NCI-H1930 (cell line): ENCODE measurements at regions not wholly inside any gene's neighbourhood (a gene's known extent, or its start where the extent isn't known, plus 50 kb on each side); places are given as distances from the start of the nearest gene placed in this dataset.

Source experiments
- DNase-seq, 2 experiments: peaks; one replicate each; lab custom pipeline; 2025; lab: John Stamatoyannopoulos, UW

DNA sequence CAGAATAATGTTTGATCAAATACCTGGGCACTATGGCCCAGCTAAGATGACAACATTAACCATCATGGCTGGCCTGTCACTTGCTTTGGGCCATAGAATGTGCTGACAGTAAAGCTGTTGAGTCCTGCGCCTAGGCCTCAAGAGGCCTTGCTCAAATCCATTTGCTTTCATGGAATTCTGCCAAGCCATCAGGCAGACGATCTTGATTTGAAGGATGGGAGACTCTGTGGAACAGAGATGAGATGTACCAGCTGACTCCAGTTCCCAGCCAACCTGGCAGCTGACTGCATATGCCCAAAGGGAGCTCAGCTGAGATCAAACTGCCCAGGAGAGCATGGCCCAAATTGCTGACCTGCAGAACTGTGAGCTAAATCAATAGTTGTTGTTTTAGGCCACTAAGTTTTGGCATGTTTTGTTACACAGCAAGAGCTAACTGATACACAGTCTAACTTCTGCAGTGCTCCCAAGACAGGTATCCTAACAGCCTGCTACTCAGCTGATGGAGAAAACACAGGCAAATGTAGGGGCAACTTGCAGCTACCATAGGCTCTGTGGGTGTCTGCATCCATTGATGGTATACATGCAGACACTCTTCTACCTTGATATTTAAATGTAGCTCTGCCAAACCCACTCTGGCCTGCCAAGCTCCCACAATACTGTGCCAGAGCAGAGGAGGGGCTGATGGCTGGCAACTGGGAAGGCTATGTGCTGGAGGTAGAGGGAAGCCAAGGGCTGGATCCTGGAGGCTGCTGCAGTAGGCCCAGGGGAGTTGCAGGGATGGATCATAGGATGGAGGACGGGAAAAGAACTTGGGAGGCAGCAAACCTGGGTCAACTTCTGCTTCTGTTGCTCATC lies 55.2 kb upstream of the RNF24 start:
- DNase-seq = no peak

DNA sequence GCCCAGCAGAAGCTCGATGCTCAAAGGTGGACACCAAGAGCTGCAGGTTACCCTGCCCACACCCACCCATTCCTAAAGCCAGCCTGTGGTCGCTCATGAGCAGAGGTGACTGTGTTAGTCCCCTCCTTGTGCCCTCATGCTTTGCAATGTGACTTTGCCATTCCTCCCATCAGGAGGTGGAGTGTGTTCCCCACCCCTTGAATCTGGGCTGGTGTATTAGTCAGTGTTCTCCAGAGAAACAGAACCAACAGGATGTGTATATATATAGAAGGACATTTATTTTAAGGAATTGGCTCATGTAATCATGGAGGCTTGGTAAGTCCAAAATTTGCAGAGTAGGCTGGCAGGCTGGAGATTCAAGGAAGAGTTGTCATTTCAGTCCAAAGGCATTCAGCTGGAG lies 54.4 kb upstream of the RNF24 start:
- no peak for DNase-seq

DNA sequence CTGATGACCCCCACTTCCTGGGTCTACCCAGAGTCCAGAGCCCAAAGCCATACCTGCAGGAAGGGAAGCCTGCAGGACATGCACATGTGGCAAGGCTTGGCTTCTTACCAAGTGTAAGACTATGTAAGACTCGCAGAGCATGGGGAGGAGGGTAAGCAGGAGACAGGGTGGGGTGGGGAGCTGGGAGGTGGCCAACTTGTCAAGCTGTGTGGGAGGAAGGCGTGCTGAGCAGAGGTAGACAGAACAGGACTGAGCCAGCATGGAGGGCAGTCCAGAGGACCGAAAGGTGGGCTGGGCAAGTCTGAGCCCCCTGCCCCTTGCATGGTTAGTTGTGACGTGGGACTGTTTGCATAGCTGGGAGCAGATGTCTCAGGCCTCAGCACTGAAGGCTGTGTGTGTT lies 53.4 kb upstream of the RNF24 start:
- no peak for DNase-seq

DNA sequence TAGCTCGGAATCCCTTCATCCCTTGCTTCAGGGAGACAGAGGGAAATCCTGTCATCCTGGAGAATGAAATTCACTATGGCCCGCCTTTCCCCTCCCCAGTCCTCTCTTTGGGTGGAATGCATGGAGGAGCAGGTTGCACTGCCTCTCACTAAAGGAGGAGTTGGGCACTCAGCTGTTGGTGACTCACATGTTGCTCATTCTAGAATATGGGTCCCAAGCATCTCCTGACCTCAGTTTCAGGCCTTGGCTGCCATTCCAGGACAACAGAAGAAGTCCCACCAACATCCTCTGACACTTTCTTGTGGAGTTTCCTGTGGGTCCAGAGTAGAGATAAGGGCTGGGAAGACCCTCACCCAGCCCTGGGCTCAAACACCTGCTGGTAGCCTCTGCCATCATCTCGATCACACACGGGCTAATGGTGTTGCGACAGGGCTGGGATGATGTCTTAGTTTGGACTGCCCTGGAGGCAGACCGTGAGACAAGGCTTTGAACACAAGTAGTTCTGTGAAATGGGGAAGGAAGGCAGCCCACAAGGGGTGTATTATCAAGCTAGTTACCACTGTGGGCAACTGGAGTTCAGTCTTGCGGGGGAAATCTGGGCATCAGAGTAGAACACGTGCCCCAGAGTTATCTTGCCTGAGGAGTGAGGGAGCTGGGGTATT lies 52.4 kb upstream of the RNF24 start:
- no peak for DNase-seq

DNA sequence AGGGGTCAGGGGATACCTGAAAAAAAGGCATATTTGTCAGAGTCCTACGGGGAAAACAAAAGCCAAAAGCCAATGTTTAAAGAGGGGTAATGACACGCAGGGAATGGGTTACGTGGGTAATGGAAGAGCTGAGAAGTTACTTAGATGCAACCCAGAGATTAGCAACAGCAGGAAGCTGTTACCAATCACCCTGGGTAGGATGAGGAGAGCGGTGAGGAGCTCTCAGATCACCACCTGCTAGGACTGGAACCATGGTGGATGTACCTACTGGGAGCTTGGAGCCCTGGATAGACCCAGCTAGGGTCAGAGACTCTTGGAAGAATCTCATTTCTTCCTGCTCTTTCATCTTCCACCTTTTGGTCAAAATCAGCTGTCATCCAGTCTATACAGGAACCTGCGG lies 51.2 kb upstream of the RNF24 start:
- no peak for DNase-seq

DNA sequence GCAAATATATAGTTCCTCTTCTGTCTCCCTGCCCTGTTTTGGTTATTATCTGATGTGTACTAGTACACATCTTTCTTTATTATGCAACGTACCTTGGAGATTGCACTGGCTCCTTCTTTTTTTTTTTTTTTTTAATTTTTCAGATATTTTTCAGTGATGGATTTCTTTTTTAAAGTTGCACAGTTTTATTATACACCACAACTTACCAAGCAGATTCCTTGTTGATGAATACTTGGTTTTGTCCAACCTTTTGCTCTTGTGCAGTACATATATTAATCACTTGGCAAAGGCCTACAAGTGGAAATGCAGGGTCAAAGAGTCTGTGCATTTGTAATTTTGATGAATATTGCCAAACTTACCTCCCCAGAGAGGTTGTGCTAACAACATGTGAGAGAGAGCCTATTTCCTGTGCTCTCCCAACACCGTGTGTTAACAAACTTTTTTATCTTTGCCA lies 50.1 kb upstream of the RNF24 start:
- DNase-seq = no peak
